Heart left ventricle (tissue), 16 donors: ENCODE measurements at regions not wholly inside any gene's neighbourhood (a gene's known extent, or its start where the extent isn't known, plus 50 kb on each side); places are given as distances from the start of the nearest gene placed in this dataset.

Source experiments
- ATAC-seq, 4 donors: fragments of 200-7000 bp; cut with Tn5 transposase; one replicate each; pipeline ENCODE4 v1.9.1; 2020 to 2022; ENCODE audit warnings: moderate library complexity in 4 of 4, mild to moderate bottlenecking in 3 of 4, moderate number of reproducible peaks in 1 of 4
- DNase-seq, 5 donors: peaks; one replicate each; pipeline ENCODE4 v3.0.0-alpha.2; 2020
- H3K27ac ChIP-seq, 12 donors: fragments of 200-600 bp; sonication (generic) in 4 of 12; one replicate each; pipeline versions ENCODE4 v1.5.0 to v1.8.0; 2016 to 2022; ENCODE audit warnings: mild to moderate bottlenecking in 2 of 12
- H3K27me3 ChIP-seq, 9 donors: fragments of 200-600 bp; sonication (generic) in 2 of 9; one replicate each; pipeline versions ENCODE4 v1.5.1 to v1.8.0; 2016 to 2022; ENCODE audit warnings: mild to moderate bottlenecking in 3 of 9
- H3K36me3 ChIP-seq, 9 donors: fragments of 200-600 bp; sonication (generic) in 2 of 9; one replicate each; pipeline versions ENCODE4 v1.5.0 to v1.8.0; 2018 to 2022; ENCODE audit warnings: mild to moderate bottlenecking in 2 of 9
- H3K4me1 ChIP-seq, 12 donors: fragments of 200-600 bp; sonication (generic) in 4 of 12; one replicate each; pipeline versions ENCODE4 v1.5.0 to v1.8.0; 2016 to 2022; ENCODE audit warnings: mild to moderate bottlenecking in 3 of 12
- H3K4me3 ChIP-seq, 12 donors: fragments of 200-600 bp; sonication (generic) in 4 of 12; one replicate each; pipeline versions ENCODE4 v1.5.0 to v1.8.0; 2017 to 2022; ENCODE audit warnings: mild to moderate bottlenecking in 9 of 12, moderate library complexity in 4 of 12
- H3K9me3 ChIP-seq, 12 donors: fragments of 200-600 bp; sonication (generic) in 4 of 12; one replicate each; pipeline versions ENCODE4 v1.5.0 to v1.8.0; 2016 to 2022; ENCODE audit warnings: mild to moderate bottlenecking in 1 of 12
- POLR2A ChIP-seq, 2 donors: fragments of 450-650 bp; IDR thresholded peaks; one replicate each; pipeline ENCODE4 v1.6.1; 2017; ENCODE audit warnings: antibody characterized with exemption in 2 of 2, mild to moderate bottlenecking in 2 of 2, moderate library complexity in 2 of 2
- WGBS, 4 donors: extraction: QIAGEN DNeasy Blood & Tissue Kit in 2 of 4; methylation state at CpG; one replicate each; pipeline versions ENCODE4 v1.1.5 to v1.1.7; 2013 to 2018; 5-methylcytosine and 5-hydroxymethylcytosine counted together
- intact Hi-C, 10 donors: fragments of 100-400 bp; cut with DNase I; formaldehyde crosslinking; loops; one replicate each; pipeline versions ENCODE4 v1.11.1 to v1.14.2; 2022
- TF ChIP-seq, protein P1 (sequence below), 12 donors: fragments of 200-600 bp; sonication (generic) in 4 of 12; IDR thresholded peaks; one replicate each; pipeline versions ENCODE4 v1.5.0 to v1.8.0; 2018 to 2022; ENCODE audit warnings: antibody characterized with exemption in 12 of 12, mild to moderate bottlenecking in 5 of 12
- donor health status: ischemic (EF 13 %, LVEDD 7.1; RV severe dilation, severe dysfunction).
- donor health status: healthy with polysubstance abuse.
- donor health status: DM: no; HTN: yes; CAD: no.
- donor health status: DM: no; HTN: no; CAD: no.
- donor health status: ischemic (EF 25% LVEDD 6.9; RV normal size, moderate dysfunction).
- donor health status: ischemic (EF 25% LVEDD 5.7; RV mildly dilated, moderate dysfunction).
- donor health status: healthy.
- donor health status: DM: yes; HTN: yes; CAD: no.
- donor health status: ischemic (EF 35%, LVEDD 5.7; RV mildly dilated, moderate dysfunction).
- donor health status: nonischemic (EF 11% LVEDD 7.7; RV severe dilation, severe dysfunction).
- donor health status: DM: yes; HTN: yes; CAD: no.
- donor health status: PGD.
- donor health status: ischemic (EF 29% LVEDD 5.4; RV normal size, mild dysfunction).
- donor health status: nonischemic (EF 23%, LVEDD 6.1; RV moderate dilation, normal function).

DNA sequence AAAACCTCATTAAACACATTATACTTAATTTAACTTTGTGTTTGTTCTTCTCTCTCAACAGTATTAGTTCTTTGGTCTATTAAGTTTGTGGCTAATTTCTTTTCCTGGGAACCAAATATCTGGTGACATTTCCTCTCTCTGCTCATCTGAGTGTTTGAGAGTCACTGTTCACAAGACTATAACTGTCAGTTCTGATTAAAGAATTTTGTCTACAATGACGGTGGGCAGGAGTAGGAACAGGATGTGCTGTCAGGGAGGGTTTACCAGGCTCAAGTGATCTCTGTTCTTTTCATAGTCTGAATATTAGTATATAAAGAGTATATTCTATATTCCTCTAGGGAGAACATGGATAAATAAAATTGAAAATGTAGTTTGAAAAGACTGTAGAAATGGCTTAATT, 92.9 kb downstream of the ALG10B start:
- no peak for ATAC-seq
- 32 to 43% (median 40%) methylated on average over 1 of the region's 1 CpG for WGBS, 4 donors
- Histone ChIP-seq H3K36me3 (no peaks in the 10 kb centered on the region), H3K27me3 (no peaks in the 10 kb centered on the region), H3K4me1 (no peaks in the 10 kb centered on the region), H3K4me3 (no peak overlapping the region), H3K27ac (no peak overlapping the region), H3K9me3 (no peaks in the 10 kb centered on the region)
- no peak for DNase-seq
- intact Hi-C loops: no loop called here
- no peak for TF ChIP-seq POLR2A (IDR thresholded peaks at IDR 0.05)
- TF ChIP-seq, protein P1, sequence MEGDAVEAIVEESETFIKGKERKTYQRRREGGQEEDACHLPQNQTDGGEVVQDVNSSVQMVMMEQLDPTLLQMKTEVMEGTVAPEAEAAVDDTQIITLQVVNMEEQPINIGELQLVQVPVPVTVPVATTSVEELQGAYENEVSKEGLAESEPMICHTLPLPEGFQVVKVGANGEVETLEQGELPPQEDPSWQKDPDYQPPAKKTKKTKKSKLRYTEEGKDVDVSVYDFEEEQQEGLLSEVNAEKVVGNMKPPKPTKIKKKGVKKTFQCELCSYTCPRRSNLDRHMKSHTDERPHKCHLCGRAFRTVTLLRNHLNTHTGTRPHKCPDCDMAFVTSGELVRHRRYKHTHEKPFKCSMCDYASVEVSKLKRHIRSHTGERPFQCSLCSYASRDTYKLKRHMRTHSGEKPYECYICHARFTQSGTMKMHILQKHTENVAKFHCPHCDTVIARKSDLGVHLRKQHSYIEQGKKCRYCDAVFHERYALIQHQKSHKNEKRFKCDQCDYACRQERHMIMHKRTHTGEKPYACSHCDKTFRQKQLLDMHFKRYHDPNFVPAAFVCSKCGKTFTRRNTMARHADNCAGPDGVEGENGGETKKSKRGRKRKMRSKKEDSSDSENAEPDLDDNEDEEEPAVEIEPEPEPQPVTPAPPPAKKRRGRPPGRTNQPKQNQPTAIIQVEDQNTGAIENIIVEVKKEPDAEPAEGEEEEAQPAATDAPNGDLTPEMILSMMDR (IDR thresholded peaks at IDR 0.05): no peak

DNA sequence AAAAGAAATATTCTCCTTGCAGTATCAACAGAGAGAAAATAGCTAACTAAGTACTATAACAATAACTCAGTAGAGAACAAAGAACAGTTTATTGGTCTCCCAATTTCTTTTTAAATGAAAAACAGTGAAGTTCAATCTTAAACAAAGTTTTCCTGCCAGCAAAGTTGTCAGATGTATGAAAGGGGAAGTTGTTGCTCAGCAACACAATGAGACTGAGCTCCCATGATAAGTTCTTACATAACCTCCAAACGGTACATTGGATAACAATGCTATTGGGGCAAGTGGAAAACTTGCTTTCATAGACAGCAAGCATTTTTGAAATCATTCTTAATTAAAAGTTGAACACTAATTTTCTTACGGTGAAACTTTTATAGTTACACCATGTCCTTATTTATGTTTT, 94.9 kb downstream of the ALG10B start:
- Histone ChIP-seq H3K27me3 (no peaks in the 10 kb centered on the region), H3K27ac (no peak overlapping the region), H3K4me3 (no peak overlapping the region), H3K4me1 (no peaks in the 10 kb centered on the region), H3K9me3 (no peaks in the 10 kb centered on the region), H3K36me3 (no peaks in the 10 kb centered on the region)
- no peak for DNase-seq
- ATAC-seq: no peak
- 61 to 70% (median 67%) methylated on average over 2 of the region's 2 CpGs for WGBS, 4 donors
- TF ChIP-seq, protein P1 (IDR thresholded peaks at IDR 0.05): no peak
- TF ChIP-seq POLR2A (IDR thresholded peaks at IDR 0.05): no peak
- intact Hi-C loops: no loop called here

DNA sequence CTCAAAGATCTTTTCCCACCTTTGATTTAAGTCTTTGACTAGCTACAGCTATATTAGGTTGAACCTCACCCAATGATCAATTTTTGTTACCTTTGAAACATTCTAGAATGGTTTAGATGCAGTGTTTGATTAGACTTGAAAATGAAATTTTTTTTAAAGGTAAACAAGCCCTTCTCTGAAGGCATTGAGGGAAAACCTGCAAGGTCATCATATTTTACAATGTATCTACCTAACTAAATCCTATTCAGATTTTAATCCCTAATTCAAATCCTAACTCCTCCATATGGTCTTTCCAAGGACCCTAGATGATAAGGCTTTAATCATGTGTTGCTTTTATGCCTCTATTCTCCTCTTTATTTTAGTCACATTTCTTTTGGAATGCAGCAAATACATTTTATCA, 95.4 kb downstream of the ALG10B start:
- Histone ChIP-seq H3K4me3 (no peak overlapping the region), H3K9me3 (no peaks in the 10 kb centered on the region), H3K27ac (no peak overlapping the region), H3K4me1 (no peaks in the 10 kb centered on the region), H3K36me3 (no peaks in the 10 kb centered on the region), H3K27me3 (no peaks in the 10 kb centered on the region)
- no peak for DNase-seq
- no peak for TF ChIP-seq POLR2A (IDR thresholded peaks at IDR 0.05)
- TF ChIP-seq, protein P1 (IDR thresholded peaks at IDR 0.05): no peak
- ATAC-seq: no peak
- intact Hi-C loops: no loop called here

DNA sequence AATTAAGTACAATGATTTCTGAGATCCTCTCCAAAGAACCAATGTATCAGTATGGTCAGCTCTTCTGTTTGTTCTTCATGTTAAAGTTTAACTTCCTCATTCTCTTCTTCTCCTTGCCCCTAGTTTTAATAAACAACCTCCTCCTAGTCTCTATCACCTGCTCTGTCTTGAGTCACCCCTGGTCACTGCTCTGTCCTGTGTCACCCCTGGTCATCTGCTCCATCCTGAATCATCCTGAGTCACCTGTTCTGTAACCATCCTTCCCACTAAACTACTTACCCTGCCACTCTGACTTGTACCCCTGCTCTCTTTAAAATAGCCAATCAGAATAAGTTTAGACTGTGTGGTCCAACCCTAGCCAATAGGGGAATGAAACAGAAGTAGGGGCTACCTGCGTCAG, 100.5 kb downstream of the ALG10B start:
- peaks cover 0 to 7% (median 0%) of the 10 kb centered on the region in 12 donors for H3K9me3 ChIP-seq
- H3K4me1 ChIP-seq: no peaks in the 10 kb centered on the region
- intact Hi-C loops: no loop called here
- no peak overlapping the region for H3K4me3 ChIP-seq
- no peak for TF ChIP-seq POLR2A (IDR thresholded peaks at IDR 0.05)
- TF ChIP-seq, protein P1 (IDR thresholded peaks at IDR 0.05): no peak
- no peak overlapping the region for H3K27ac ChIP-seq
- WGBS, 4 donors: 78 to 100% (median 87%) methylated on average over 1 of the region's 1 CpG
- H3K27me3 ChIP-seq: no peaks in the 10 kb centered on the region
- DNase-seq (no peak), ATAC-seq (no peak)
- H3K36me3 ChIP-seq: no peaks in the 10 kb centered on the region
